ENCODE measurements at regions not wholly inside any gene's neighbourhood (a gene's known extent, or its start where the extent isn't known, plus 50 kb on each side); places are given as distances from the start of the nearest gene placed in this dataset.

GRCh38 chr9:89939181-89939580, 334.4 kb downstream of the GADD45G start:
- Histone ChIP-seq H3K4me1 (peaks cover 32% of the 10 kb centered on the region), H3K27me3 (peaks cover 9% of the 10 kb centered on the region)

GRCh38 chr9:89939626-89940292, 334.9 kb downstream of the GADD45G start:
- Histone ChIP-seq H3K4me3 (no peak overlapping the region), H3K27me3 (peaks cover 9% of the 10 kb centered on the region), H3K36me3 (no peaks in the 10 kb centered on the region), H3K9me3 (no peaks in the 10 kb centered on the region), H3K27ac (no peak overlapping the region), H3K4me1 (peaks cover 26% of the 10 kb centered on the region)
- DNase-seq (ENCODE audit: low spot score in 2 of 2) = no peak
- TF ChIP-seq POLR2AphosphoS5 (IDR thresholded peaks at IDR 0.05) (no peak), CTCF (IDR thresholded peaks at IDR 0.05) (no peak), EP300 (IDR thresholded peaks at IDR 0.05) (no peak), POLR2A (IDR thresholded peaks at IDR 0.05) (no peak)
- 63% methylated on average over 12 of the region's 14 CpGs for WGBS

More at GRCh38 chr9:89939181-89939580, 334.4 kb downstream of the GADD45G start:
- Histone ChIP-seq H3K9me3 (no peaks in the 10 kb centered on the region), H3K4me3 (no peak overlapping the region), H3K36me3 (no peaks in the 10 kb centered on the region), H3K27ac (no peak overlapping the region)
- TF ChIP-seq CTCF (IDR thresholded peaks at IDR 0.05) (no peak), POLR2A (IDR thresholded peaks at IDR 0.05) (no peak), POLR2AphosphoS5 (IDR thresholded peaks at IDR 0.05) (no peak), EP300 (IDR thresholded peaks at IDR 0.05) (no peak)
- 65% methylated on average over 6 of the region's 6 CpGs for WGBS
- DNase-seq (ENCODE audit: low spot score in 2 of 2) = no peak

GRCh38 chr9:89940625-89941024, 335.8 kb downstream of the GADD45G start:
- no peak overlapping the region for H3K4me3 ChIP-seq
- H3K9me3 ChIP-seq = no peaks in the 10 kb centered on the region
- H3K27me3 ChIP-seq = peaks cover 9% of the 10 kb centered on the region
- no peaks in the 10 kb centered on the region for H3K36me3 ChIP-seq
- peaks cover 18% of the 10 kb centered on the region for H3K4me1 ChIP-seq
- TF ChIP-seq POLR2AphosphoS5 (IDR thresholded peaks at IDR 0.05) = no peak
- no peak for TF ChIP-seq POLR2A (IDR thresholded peaks at IDR 0.05)
- no peak for TF ChIP-seq CTCF (IDR thresholded peaks at IDR 0.05)
- no peak for TF ChIP-seq EP300 (IDR thresholded peaks at IDR 0.05)
- H3K27ac ChIP-seq = no peak overlapping the region
- DNase-seq (ENCODE audit: low spot score in 2 of 2) = no peak
- WGBS = 76% methylated on average over 5 of the region's 5 CpGs

GRCh38 chr9:89941875-89942274, 337.1 kb downstream of the GADD45G start:
- DNase-seq (ENCODE audit: low spot score in 2 of 2) = no peak
- 45% methylated on average over 2 of the region's 2 CpGs for WGBS
- H3K9me3 ChIP-seq = no peaks in the 10 kb centered on the region
- peaks cover 12% of the 10 kb centered on the region for H3K4me1 ChIP-seq
- TF ChIP-seq POLR2AphosphoS5 (IDR thresholded peaks at IDR 0.05) = no peak
- no peak for TF ChIP-seq POLR2A (IDR thresholded peaks at IDR 0.05)
- TF ChIP-seq EP300 (IDR thresholded peaks at IDR 0.05) = no peak
- no peak for TF ChIP-seq CTCF (IDR thresholded peaks at IDR 0.05)
- H3K27me3 ChIP-seq = peaks cover 9% of the 10 kb centered on the region
- H3K4me3 ChIP-seq = no peak overlapping the region
- H3K36me3 ChIP-seq = no peaks in the 10 kb centered on the region
- no peak overlapping the region for H3K27ac ChIP-seq

GRCh38 chr9:89942643-89943042, 337.8 kb downstream of the GADD45G start:
- TF ChIP-seq EP300 (IDR thresholded peaks at IDR 0.05) (no peak), CTCF (IDR thresholded peaks at IDR 0.05) (no peak), POLR2AphosphoS5 (IDR thresholded peaks at IDR 0.05) (no peak), POLR2A (IDR thresholded peaks at IDR 0.05) (no peak)
- peaks cover 9% of the 10 kb centered on the region for H3K27me3 ChIP-seq
- 92% methylated on average over 7 of the region's 7 CpGs for WGBS
- no peaks in the 10 kb centered on the region for H3K9me3 ChIP-seq
- H3K4me3 ChIP-seq = no peak overlapping the region
- DNase-seq (ENCODE audit: low spot score in 2 of 2) = no peak
- H3K36me3 ChIP-seq = no peaks in the 10 kb centered on the region
- H3K27ac ChIP-seq = no peak overlapping the region
- H3K4me1 ChIP-seq = peaks cover 12% of the 10 kb centered on the region

Measured in suprapubic skin (tissue), 4 donors.